GM23248 (cell line): ENCODE measurements at regions not wholly inside any gene's neighbourhood (a gene's known extent, or its start where the extent isn't known, plus 50 kb on each side); places are given as distances from the start of the nearest gene placed in this dataset.

Experiments
- EZH2 ChIP-seq: fragments of 200-600 bp; sonication (generic); IDR thresholded peaks from 2 replicates; pipeline ENCODE4 v1.6.1; 2018; ENCODE audit warnings: antibody characterized with exemption, mild to moderate bottlenecking; ENCODE audit not compliant: insufficient read depth, poor library complexity, severe bottlenecking
- EZH2phosphoT487 ChIP-seq: fragments of 200-600 bp; sonication (generic); IDR thresholded peaks from 2 replicates; pipeline ENCODE4 v1.6.1; 2018; ENCODE audit warnings: antibody characterized with exemption, moderate library complexity, mild to moderate bottlenecking, low read depth; ENCODE audit not compliant: insufficient read depth

DNA sequence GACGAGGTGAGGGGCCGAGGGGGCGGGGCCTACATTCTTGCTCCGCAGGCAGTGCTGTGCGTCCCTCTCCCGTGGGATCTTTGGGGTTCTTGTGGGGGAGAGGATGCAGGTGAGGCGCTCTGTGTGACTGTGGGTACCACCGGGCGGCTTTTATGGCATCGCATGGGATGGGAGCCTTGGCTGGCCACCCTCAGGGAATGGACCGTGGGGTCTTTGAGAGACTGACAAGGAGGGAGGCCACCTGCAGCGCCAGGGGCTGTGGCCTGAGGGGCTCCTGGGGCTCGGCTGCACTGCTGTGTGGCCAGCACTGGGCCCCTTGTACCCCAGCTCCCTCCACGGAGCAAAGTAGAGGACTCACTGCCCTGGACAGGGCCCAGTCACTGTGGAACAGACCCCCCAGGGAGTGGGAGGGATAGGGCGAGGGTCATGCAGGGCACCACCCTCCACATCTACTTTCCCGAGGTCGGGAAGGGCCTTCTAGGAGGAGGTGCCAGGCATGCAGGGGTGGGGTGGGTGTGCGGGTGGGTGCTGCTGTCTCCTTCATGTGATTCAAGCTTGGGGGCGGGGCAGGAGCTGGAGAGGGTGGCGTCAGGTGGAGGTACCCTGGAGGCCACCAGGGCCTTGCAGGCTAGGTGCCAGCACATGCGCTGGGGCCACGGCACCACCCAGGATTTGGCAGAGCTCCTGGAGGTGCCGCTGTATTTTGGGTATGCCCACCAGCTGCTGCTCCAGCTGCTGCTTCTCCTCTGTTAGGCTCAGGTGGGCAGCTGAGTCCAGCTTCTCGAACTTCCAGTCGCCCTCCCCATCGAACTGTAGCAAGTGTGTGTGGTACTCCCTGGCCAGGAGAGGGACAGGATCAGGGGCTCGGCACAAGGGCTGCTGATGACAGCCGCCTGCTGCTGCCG, 1072.4 kb downstream of the RPIA start:
- TF ChIP-seq EZH2 (no peak), EZH2phosphoT487 (no peak)
